Left ventricle myocardium inferior (tissue), 1 donor: ENCODE measurements at regions not wholly inside any gene's neighbourhood (a gene's known extent, or its start where the extent isn't known, plus 50 kb on each side); places are given as distances from the start of the nearest gene placed in this dataset.

Experiments used
- DNase-seq: peaks from one replicate; pipeline ENCODE4 v3.0.0-alpha.2; 2020
- H3K27ac ChIP-seq: fragments of 200-600 bp; replicated peaks from 2 replicates; pipeline ENCODE4 v1.8.0; 2021
- H3K27me3 ChIP-seq: fragments of 200-600 bp; 2 replicates; pipeline ENCODE4 v1.8.0; 2021; ENCODE audit warnings: low read depth
- H3K36me3 ChIP-seq: fragments of 200-600 bp; 2 replicates; pipeline ENCODE4 v1.8.0; 2021
- H3K4me1 ChIP-seq: fragments of 200-600 bp; 2 replicates; pipeline ENCODE4 v1.8.0; 2021
- H3K4me3 ChIP-seq: fragments of 200-600 bp; 2 replicates; pipeline ENCODE4 v1.8.0; 2021; ENCODE audit warnings: mild to moderate bottlenecking, moderate library complexity
- H3K9me3 ChIP-seq: fragments of 200-600 bp; replicated peaks from 2 replicates; pipeline ENCODE4 v1.8.0; 2021
- intact Hi-C: fragments of 100-400 bp; cut with micrococcal nuclease; formaldehyde crosslinking; loops from one replicate; pipeline ENCODE4 v1.11.0; 2022
- TF ChIP-seq, protein P1 (sequence below): fragments of 200-600 bp; IDR thresholded peaks from 2 replicates; pipeline ENCODE4 v1.8.0; 2021; ENCODE audit warnings: antibody characterized with exemption, mild to moderate bottlenecking, borderline replicate concordance
- donor health status: DM: no; HTN: yes; CAD: no; lungs with severe emphysema.

DNA sequence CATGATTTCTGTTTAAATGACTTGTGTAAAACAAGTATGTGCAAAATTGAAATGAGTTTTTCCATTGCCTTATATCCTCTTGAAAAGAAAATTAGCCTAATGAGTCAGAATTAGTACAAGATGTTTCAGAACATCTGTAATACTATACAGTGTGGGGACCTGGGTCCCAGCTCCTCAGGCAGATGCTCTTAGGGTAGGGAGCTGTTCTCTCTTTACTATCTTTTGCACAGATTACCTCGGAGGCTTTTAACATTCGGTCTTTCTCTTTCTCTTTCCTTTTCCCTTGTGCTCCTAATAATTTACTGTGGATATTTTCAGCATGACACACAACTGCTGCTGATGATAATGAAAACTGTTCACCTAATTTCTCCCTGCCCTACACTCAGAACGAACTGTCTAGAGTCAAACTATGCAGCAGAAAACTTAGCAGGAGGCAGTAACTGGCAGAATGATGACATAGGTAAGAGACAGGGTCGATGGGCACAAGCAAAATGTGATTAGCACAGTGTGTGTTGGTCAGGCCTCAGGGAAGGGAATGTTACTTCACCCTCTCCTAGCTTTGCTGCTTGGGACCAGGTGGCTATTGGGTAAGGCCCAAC, 455.3 kb downstream of the PDHA2 start:
- intact Hi-C loops: no loop called here
- no peak overlapping the region for H3K27ac ChIP-seq
- TF ChIP-seq, protein P1, sequence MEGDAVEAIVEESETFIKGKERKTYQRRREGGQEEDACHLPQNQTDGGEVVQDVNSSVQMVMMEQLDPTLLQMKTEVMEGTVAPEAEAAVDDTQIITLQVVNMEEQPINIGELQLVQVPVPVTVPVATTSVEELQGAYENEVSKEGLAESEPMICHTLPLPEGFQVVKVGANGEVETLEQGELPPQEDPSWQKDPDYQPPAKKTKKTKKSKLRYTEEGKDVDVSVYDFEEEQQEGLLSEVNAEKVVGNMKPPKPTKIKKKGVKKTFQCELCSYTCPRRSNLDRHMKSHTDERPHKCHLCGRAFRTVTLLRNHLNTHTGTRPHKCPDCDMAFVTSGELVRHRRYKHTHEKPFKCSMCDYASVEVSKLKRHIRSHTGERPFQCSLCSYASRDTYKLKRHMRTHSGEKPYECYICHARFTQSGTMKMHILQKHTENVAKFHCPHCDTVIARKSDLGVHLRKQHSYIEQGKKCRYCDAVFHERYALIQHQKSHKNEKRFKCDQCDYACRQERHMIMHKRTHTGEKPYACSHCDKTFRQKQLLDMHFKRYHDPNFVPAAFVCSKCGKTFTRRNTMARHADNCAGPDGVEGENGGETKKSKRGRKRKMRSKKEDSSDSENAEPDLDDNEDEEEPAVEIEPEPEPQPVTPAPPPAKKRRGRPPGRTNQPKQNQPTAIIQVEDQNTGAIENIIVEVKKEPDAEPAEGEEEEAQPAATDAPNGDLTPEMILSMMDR: no peak
- no peak for DNase-seq
- no peak overlapping the region for H3K4me3 ChIP-seq
- H3K36me3 ChIP-seq: no peaks in the 10 kb centered on the region
- no peaks in the 10 kb centered on the region for H3K9me3 ChIP-seq
- H3K4me1 ChIP-seq: no peaks in the 10 kb centered on the region
- no peaks in the 10 kb centered on the region for H3K27me3 ChIP-seq

DNA sequence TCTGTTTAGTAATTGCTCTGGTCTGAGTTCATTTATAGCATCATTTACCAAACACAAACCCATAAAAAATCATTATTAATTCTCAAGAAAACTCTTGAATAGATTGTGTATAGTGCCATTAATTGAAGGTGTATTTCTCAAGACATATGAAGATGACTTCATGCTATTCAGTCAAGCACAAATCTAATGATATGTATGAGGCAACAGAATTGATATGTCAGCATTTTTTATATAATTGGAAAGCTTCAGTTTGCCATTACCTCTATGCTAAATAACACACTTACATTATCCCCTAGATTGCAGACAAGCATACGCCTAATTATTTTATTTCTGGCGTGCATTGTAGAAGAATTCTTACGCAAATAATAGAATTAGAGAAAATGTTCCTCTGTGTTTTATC, 461.8 kb downstream of the PDHA2 start:
- intact Hi-C loops: no loop called here
- H3K27me3 ChIP-seq: no peaks in the 10 kb centered on the region
- no peaks in the 10 kb centered on the region for H3K36me3 ChIP-seq
- TF ChIP-seq, protein P1: no peak
- H3K4me1 ChIP-seq: no peaks in the 10 kb centered on the region
- no peaks in the 10 kb centered on the region for H3K9me3 ChIP-seq
- no peak overlapping the region for H3K4me3 ChIP-seq
- DNase-seq: no peak
- H3K27ac ChIP-seq: no peak overlapping the region

DNA sequence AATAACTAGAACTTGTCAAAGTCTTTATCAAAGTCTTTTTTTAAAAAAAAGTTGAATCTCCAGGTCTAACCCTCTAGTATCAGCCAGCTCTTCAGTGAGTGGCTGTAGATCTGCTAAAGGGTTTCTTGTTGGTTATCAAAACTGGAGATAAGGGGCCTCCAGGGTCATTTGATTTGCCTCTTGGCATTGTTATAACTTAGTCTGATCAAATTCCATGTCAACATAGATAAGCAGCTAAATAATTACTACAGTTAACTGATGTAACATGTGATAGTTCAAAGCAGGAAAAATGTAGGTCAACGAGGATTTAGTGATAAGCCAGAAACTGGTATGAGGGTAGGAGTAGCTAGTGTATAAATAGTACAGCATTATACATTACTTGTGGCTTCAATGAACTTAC, 465.1 kb downstream of the PDHA2 start:
- no peak for DNase-seq
- no peak overlapping the region for H3K4me3 ChIP-seq
- TF ChIP-seq, protein P1: no peak

DNA sequence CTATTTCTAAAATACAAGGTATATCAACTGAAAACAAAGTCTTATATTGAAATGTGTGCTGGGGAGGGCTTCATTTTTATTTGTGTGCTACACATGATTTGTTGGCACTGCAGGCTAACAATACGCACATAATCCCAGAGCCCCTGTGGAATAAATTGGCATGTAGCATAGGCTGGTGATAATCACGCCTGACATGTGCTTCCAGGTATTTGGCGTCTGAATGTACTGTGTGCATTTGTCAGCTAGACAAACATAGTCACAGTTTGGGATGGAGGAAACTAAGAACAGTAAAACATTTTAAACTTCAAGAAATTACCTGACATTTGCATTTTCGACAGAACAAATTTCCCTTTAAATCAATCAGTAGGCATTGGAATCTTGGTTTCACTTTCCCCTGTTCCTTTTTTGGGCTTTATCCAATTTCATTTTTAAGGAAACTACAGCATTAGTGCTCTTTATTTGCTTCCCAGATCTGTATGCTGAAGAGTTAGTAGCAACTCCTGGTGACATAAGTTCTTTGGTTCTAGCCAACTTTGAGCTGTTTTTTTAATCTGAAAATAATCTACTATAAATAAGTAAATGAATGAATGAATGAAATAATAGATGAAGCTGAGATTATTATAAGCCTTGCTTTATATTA, 472.3 kb downstream of the PDHA2 start:
- Histone ChIP-seq H3K36me3 (no peaks in the 10 kb centered on the region), H3K4me1 (no peaks in the 10 kb centered on the region), H3K27ac (no peak overlapping the region), H3K27me3 (no peaks in the 10 kb centered on the region), H3K4me3 (peak overlapping the region; percentile 40), H3K9me3 (peaks cover 13% of the 10 kb centered on the region)
- intact Hi-C loops: no loop called here
- TF ChIP-seq, protein P1: no peak
- no peak for DNase-seq

More for the DNA sequence above, 465.1 kb downstream of the PDHA2 start:
- H3K4me1 ChIP-seq: no peaks in the 10 kb centered on the region
- intact Hi-C loops: no loop called here
- no peak overlapping the region for H3K27ac ChIP-seq
- no peaks in the 10 kb centered on the region for H3K27me3 ChIP-seq
- peaks cover 13% of the 10 kb centered on the region for H3K9me3 ChIP-seq
- no peaks in the 10 kb centered on the region for H3K36me3 ChIP-seq

DNA sequence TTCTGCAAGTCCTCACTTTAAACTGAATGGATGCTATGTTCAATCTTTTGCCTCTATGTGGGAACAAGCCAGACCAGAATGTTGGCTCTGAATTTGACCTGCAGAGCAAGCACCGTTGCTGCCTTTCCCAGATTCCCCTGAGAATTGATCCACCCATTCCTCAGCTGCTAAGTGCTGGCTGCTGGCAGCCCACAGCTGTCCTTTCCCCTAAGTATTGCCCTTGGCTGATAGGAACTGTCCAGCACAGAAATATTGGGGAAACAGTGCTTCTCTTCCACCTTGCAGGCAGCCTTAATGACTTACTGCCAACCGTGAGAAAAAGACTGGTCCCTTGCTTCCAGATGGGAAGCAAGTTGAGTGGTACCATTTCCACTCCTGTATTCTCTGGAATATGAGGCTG, 475.9 kb downstream of the PDHA2 start:
- Histone ChIP-seq H3K4me3 (no peak overlapping the region), H3K27me3 (no peaks in the 10 kb centered on the region), H3K9me3 (no peaks in the 10 kb centered on the region), H3K36me3 (no peaks in the 10 kb centered on the region), H3K4me1 (no peaks in the 10 kb centered on the region), H3K27ac (no peak overlapping the region)
- intact Hi-C loops: no loop called here
- no peak for DNase-seq
- TF ChIP-seq, protein P1: no peak
